GM10248 (cell line): ENCODE measurements at regions not wholly inside any gene's neighbourhood (a gene's known extent, or its start where the extent isn't known, plus 50 kb on each side); places are given as distances from the start of the nearest gene placed in this dataset.

Source experiments
- CTCF ChIA-PET: fragments of 300-600 bp; sonication (Branson Sonifier 250); formaldehyde crosslinking; extraction: SDS; loops from one replicate; lab custom pipeline; 2021; ENCODE audit warnings: antibody characterized with exemption; lab: Yijun Ruan, JAX
- POLR2A ChIA-PET: fragments of 350-650 bp; sonication (Branson Sonifier 250); formaldehyde crosslinking; extraction: SDS; loops from one replicate; lab custom pipeline; 2020; ENCODE audit warnings: antibody characterized with exemption; lab: Yijun Ruan, JAX
- DNase-seq: peaks from one replicate; pipeline ENCODE4 v3.0.0; 2012; ENCODE audit errors: extremely low spot score
- CTCF ChIP-seq: IDR thresholded peaks from 2 replicates; pipeline ENCODE4 v1.5.1; 2012; ENCODE audit warnings: mild to moderate bottlenecking, low read depth; ENCODE audit errors: extremely low read depth, missing control alignments, control extremely low read depth

GRCh38 chr10:77687621-77688020 is 50.0 kb upstream of the KCNMA1 start:
- CTCF ChIA-PET: interaction anchor here (2.6 kb wide), 1 partner anchor 24 kb away, joined by 14 read pairs; no protein-coding TSS in a partner anchor
- DNase-seq: no peak
- POLR2A ChIA-PET: no interaction called here
- no peak for TF ChIP-seq CTCF
